GM21737 (cell line): ENCODE measurements at regions not wholly inside any gene's neighbourhood (a gene's known extent, or its start where the extent isn't known, plus 50 kb on each side); places are given as distances from the start of the nearest gene placed in this dataset.

ENCODE experiments used
- ATAC-seq: cut with Tn5 transposase; IDR thresholded peaks from one replicate; pipeline ENCODE4 v1.9.1; 2021; ENCODE audit warnings: mild to moderate bottlenecking, moderate library complexity; ENCODE audit not compliant: unreplicated experiment

- ATAC-seq = no peak
Observed at GRCh38 chr2:226531061-226531810, 268.4 kb downstream of the IRS1 start.

DNA sequence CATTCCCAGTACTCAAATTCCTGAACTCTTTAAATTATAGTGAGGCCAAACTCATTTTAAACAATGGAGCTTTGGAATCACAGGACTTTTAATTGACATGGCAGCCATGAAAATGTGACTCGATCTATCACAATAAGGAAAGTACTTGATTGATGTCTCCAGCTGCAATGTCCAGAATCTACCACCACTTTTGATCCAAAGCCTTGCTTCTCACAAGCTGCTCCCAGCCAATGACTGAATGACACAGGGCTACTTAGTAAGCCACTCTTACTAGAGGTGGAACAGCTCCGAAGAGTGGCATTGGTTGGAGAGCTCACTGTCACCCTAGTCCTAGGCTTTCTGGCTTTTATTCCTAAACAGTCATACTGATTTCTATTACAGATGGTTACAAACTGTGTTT is 270.1 kb downstream of the IRS1 start:
- no peak for ATAC-seq

- no peak for ATAC-seq
Observed at GRCh38 chr2:226526716-226527115, 272.9 kb downstream of the IRS1 start.

- ATAC-seq = no peak
Observed at GRCh38 chr2:226524381-226524843, 275.2 kb downstream of the IRS1 start.

- no peak for ATAC-seq
Observed at GRCh38 chr2:226520723-226521122, 278.9 kb downstream of the IRS1 start.

DNA sequence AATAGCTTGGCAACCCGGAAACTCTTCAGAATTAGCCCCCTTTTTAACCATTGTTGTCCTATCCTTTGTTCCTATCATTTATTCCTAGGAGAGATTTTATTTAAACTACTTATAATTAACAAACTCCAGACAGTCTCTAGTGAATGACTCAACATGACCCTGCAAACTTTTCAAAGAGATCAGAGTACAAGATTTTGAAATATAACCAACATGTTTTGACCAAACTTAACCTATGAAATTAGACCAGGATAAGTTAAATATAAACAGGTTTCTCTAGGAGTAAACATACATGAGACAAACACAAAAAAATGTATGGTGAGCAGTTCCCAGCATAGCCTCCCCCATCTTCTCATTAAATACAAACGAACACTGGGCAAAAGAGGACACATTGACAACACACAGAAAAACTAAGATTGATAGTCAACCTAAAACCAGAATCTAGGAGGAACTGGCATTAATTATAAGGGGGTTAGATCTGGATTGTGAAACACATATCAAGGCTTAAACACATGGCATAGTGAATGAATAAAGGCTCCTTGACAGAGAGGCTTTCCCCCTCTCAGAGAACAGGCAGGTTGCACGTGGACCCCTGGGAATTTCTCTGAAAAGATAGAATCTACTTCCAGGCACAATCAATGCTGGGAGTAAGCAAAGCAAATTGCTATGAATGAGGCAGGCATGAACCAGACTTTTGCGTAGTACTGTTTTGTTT is 284.1 kb downstream of the IRS1 start:
- ATAC-seq = no peak

DNA sequence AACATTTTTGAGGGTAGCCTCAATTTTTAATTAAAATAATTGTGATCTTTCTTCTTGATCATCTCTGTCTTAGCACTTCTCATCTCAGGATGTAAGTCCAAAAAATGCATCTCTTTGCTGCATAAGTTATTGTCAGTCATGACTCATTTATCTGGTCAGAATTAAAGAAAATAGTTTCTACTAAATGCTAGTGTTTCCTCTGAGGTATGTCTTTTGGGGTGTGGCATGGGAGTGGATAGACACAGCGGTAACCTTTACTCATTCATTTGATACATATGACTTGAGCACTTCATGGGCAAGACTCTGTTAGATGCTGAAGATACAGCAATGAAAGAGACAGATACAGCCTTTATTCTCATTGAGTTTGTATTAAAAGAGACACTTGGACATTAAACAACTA is 284.7 kb downstream of the IRS1 start:
- ATAC-seq = no peak

DNA sequence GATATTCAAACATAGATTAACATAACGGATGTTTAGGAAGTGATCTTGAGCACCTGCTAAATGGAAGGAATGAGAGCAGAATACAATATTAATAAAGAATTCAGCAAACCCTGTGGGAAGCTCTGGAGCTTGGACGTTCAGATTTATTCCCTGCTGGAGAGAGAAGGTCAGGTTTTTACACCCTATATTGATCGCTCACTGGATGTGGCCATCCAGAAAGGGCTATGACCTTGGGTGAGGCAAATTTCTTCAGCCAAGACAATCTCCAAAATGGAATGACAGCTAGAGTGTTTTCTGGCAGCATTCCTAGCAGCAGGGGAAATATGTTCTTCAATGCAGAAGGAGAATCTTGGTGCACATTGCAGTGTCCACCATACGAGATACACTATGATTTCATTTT is 288.3 kb downstream of the IRS1 start:
- ATAC-seq = no peak

- ATAC-seq = no peak
Observed at GRCh38 chr2:226508683-226509082, 290.9 kb downstream of the IRS1 start.

- no peak for ATAC-seq
Observed at GRCh38 chr2:226508005-226508404, 291.6 kb downstream of the IRS1 start.

DNA sequence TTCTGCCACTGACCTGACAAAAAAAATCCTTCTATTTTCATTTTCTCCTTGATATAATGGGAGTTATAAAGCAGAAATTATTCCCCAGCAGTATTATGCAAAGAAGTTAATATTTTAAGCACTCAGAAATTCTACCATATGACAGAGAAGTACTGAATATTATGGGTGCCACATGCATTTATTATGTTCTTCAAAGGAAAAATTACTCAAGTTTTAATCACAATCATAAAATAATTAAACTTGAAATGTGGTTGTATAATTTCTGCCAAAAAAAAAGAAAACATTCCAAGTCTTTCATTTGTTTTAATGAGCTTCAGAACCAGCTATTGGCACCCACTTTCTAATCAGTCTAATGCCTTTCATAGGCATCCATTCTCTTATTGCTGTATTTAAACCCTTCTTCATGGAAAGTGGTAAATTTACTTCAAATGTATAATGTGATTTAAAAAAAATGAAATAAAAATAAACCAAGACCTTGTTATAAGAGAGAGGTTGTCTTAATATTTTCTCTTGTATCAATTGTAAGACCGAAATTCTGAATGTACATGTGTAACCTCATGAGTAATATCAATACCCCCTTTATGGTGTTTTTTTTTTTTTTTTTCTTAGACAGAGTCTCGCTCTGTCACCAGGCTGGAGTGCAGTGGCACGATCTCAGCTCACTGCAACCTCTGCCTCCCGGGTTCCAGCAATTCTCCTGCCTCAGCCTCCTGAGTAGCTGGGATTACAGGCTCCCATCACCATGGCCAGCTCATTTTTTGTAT is 302.3 kb downstream of the IRS1 start:
- no peak for ATAC-seq

DNA sequence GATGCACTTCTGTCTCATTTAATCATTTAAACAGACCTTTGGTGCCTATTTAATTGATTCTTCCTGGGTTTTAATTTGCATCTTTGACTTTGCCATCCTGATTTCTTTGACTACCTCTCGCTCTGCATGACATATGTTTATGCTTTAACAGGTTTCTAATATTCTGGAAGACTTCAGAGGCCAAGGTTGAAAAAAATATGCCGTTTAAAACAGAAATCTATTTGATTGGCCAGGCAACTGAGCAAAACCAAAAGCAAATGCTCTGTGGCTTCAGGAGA is 303.4 kb downstream of the IRS1 start:
- no peak for ATAC-seq

- ATAC-seq = no peak
Observed at GRCh38 chr2:226495466-226496272, 304.0 kb downstream of the IRS1 start.

DNA sequence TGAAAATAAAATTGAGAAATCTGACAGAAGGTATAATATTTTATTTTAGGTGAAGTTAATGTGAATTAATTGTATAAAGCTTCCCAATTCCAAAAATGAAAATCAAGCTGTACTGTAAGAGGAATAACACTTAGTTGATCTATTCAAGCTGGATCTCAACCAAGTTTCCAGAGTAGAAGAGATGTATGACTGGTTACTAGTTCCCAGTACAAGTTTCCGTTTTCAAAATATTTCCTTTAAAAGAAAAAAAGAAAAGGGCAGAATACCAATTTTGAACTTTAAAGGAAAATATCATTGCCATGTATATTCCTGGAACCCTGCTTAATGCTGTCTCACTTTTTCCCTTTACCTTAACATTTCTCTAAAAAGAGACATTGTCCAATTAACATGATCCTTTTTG is 308.5 kb downstream of the IRS1 start:
- ATAC-seq = no peak

GRCh38 chr2:226489775-226490541 is 309.7 kb downstream of the IRS1 start:
- no peak for ATAC-seq

GRCh38 chr2:226488034-226488433 is 311.6 kb downstream of the IRS1 start:
- ATAC-seq = no peak

DNA sequence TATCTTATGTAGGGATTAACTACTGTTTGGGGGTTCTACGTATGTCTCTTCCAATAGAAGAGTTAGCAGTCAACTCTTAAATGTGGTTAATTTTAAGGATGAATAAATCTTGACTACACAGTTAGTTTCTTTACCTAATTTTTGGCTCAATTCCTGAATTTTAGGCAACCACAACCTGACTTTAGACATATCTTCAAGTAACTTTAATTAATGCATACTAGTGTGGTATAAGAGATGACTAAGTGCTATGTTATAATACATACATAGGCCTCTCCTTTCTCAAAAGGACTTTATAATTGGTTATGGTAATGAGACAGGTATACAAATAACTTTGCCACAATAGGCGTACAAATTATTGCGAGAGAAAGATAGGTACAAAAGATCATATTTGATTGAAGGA is 312.0 kb downstream of the IRS1 start:
- ATAC-seq = no peak

GRCh38 chr2:226483745-226484619 is 315.6 kb downstream of the IRS1 start:
- ATAC-seq = no peak

DNA sequence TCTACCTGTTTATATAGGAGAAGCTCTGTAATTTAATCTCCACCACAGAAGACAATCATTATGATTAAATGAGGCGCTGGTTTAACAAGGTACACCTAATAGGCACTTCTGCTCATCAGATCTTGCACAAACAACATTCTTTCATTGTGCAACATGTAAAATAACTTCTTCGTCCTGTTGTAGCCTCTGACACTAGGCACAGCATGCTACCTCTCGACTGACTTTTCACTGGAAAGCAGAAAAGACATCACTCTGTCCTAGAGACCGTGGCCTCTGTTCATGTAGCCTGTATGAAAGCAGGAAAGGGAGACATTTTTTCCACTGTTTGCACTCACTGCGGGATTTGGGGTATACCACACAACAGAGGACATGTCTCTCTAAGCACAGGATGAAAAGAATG is 316.5 kb downstream of the IRS1 start:
- ATAC-seq = no peak
